ENCODE measurements at regions not wholly inside any gene's neighbourhood (a gene's known extent, or its start where the extent isn't known, plus 50 kb on each side); places are given as distances from the start of the nearest gene placed in this dataset.
"Not testable (repeated sequence)": the region's sequence is repeated elsewhere in the genome, so short reads cannot be mapped to it uniquely, and the experiment has no call there.

- no peak for DNase-seq (ENCODE audit: low read depth in 2 of 2)
These were observed 453.7 kb downstream of the STK39 start for GRCh38 chr2:167793725-167794124.

DNA sequence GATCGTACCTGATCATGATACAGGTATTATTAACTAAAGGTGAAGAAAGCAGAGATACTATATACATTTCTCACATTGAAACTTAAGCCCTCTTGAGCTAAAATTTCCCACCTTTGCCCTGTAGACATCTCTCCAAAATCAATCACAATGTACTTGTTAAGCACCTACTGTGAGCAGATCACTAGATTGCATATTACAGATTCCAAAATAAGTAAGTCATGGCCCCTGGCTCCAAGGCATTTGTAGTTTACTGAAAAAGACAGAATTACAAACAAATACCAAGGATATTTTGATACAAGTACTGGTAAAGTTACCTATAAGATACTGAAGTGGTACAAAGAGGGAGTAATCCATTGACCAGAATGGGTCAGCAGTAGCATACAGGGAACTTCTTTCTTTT is 455.3 kb downstream of the STK39 start:
- DNase-seq (ENCODE audit: low read depth in 2 of 2): no peak

GRCh38 chr2:167790781-167791450 is 456.5 kb downstream of the STK39 start:
- no peak for DNase-seq (ENCODE audit: low read depth in 2 of 2)

GRCh38 chr2:167790189-167790588 is 457.2 kb downstream of the STK39 start:
- no peak for DNase-seq (ENCODE audit: low read depth in 2 of 2)

DNA sequence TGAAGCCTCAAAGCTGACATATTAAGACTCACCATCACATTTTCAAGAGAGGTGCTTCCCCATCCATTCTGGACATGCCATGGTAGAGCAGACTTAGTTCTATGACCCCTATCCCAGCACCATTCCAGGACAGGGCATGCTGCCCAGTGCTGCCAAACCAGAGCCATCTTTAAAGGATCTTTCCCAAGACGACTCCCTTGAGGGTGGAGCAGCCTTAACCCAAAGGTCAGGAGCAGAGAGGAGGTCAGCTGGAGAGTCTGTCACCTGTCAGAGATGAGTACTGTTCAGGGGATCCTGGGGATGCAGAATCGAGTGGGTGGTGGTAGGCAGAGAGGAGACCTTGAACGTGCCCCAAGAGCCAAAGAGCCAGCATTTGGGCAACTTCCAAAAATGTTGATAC is 459.8 kb downstream of the STK39 start:
- no peak for DNase-seq (ENCODE audit: low read depth in 2 of 2)

DNA sequence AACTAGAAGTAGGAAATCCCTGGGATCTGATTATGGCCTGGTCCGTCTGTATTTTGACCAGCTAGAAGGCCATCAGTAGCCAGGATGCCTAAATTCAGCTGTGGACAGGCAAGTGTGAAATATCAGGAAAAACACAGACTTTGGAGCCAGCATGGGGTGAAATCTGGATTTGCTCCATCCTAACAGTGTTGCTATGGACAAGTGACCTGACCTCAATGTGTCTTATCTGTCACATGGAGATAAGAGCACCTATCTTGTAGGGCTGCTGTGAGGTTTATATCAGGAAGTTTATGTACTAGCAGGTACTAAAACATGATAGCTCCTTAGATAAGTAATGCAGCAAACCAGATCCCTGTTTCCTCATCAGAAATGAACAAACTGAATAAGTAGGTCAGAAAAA is 460.4 kb downstream of the STK39 start:
- DNase-seq (ENCODE audit: low read depth in 2 of 2): no peak

DNA sequence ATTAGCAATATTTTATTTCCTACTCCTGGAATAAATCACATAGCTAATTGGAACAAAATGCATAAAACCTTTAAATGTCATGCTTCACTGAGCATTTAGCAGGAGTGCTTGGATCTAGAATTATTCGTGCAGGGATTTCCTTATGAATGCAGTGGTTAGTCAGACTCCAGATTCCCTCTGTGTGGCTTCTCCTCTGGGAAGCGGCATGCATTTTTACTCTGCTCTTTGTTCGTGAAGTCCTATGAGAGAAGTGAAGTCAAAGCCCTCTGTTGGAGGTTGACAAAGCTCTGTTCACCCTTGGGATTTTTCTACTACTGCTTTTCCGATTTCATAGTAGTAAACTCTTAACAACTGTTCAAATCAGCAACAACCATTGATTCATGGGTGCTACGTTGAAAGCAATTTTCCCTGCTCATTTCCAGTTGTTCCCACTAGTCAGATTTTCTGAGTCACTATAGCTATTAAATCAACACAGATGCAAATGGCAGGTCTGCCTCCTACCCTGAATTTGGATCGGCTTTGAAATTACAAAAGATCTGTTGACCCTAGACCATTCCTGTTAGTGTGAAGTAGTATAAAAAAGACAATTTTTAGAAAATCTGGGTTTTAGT is 461.7 kb downstream of the STK39 start:
- DNase-seq (ENCODE audit: low read depth in 2 of 2): no peak

GRCh38 chr2:167784084-167784425 is 463.3 kb downstream of the STK39 start:
- DNase-seq (ENCODE audit: low read depth in 2 of 2): no peak

DNA sequence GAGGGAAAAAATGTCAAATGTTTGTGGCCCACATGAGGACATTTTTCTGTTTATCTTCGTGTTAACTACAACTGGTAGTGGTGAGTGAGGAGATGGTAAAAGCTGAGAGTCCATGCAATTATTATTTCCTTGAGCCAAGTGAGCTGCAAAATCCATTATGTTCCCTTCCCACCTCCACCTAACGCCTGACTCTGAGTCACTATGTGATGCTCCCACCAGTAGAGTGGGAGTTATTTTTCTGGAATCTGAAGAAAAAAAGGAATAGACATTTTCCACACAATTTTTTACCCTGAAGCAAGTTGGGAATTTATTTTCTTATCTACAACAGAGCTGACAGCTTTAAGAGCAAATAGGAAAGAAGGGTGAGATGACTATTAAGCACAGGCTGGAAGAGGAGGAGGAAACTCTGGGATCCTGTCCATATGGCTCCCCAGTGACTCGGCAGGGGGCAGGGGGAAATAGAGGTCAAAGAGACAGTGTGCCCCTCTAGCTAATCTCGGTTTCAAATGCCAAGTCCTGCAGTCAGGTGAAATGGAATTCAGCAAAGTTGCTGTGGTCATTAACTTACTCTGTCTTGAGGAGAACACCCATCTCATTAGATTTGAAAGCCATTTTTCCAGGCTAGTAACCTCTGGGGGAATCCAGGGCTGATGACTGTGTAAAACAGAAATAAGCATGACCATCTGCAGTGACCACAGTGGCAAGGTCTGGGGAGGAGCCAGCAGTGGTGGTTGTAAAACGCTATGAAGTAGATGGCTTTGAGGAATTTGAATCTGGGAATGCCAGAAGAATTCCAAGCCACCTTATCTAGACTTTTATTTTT is 463.9 kb downstream of the STK39 start:
- DNase-seq (ENCODE audit: low read depth in 2 of 2): no peak

DNA sequence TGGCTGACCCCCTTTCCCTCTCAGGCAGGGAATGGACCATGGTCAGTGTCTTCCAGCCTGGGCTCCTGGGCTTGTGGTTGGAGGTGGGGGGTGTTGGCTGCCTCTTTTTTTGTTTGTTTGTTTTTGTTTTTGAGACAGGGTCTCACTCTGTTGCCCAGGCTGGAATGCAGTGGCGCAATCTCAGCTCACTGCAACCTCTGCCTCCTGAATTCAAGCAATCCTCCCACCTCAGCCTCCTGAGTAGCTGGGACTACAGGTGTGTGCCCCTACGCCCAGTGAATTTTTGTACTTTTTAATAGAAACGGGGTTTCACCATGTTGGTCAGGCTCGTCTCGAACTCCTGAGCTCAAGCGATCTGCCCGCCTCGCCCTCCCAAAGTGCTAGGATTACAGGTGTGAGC is 465.8 kb downstream of the STK39 start:
- not testable (repeated sequence) for DNase-seq (ENCODE audit: low read depth in 2 of 2)

DNA sequence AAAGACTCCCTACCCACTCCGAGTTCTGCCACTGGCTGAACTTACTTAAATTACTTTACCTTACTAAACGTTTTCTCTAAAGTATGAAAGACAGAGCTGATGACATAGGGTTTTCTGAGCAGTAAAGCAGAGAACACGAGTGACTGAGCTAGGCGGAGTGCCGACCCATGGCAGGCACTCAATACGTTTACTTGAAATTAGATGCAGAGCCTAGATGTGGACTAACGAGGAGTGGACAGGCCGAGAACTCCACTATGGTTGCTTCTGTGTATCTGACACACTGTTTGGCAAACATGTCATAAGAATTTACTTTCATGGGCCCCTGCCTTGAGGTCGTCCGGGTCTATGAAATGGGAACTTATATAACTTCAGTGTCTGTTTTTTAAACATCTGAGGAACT is 471.0 kb downstream of the STK39 start:
- no peak for DNase-seq (ENCODE audit: low read depth in 2 of 2)

GRCh38 chr2:167771628-167772027 is 475.8 kb downstream of the STK39 start:
- DNase-seq (ENCODE audit: low read depth in 2 of 2): no peak

- no peak for DNase-seq (ENCODE audit: low read depth in 2 of 2)
These were observed 478.4 kb downstream of the STK39 start for GRCh38 chr2:167769020-167769419.

GRCh38 chr2:167767830-167768229 is 479.6 kb downstream of the STK39 start:
- DNase-seq (ENCODE audit: low read depth in 2 of 2): no peak

DNA sequence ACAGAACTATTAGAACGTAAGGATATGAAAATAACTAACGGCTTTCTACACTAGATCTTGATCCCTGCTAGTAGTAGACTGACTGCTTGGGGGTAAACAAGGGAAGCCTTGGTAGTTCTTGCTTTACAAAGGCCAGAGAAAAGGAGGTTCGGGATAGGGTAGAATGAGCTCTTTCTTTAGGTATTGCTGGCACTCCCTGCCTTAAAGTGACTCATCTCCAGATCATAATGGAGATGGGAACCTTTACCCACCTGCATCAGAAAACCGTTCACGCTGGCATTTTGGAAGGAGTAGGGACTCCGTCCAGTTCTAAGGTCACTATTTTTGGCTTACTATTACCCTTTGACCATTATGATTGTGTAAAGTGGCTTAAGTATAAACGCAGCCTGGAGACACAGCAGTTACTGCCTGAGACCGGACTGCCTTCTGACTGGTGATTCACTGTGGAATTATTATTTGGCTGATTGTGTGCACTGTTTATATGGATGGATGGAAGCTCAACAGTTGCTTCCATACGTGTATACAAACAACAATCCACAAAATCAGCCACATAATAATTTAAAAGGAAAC is 482.5 kb downstream of the STK39 start:
- no peak for DNase-seq (ENCODE audit: low read depth in 2 of 2)

DNA sequence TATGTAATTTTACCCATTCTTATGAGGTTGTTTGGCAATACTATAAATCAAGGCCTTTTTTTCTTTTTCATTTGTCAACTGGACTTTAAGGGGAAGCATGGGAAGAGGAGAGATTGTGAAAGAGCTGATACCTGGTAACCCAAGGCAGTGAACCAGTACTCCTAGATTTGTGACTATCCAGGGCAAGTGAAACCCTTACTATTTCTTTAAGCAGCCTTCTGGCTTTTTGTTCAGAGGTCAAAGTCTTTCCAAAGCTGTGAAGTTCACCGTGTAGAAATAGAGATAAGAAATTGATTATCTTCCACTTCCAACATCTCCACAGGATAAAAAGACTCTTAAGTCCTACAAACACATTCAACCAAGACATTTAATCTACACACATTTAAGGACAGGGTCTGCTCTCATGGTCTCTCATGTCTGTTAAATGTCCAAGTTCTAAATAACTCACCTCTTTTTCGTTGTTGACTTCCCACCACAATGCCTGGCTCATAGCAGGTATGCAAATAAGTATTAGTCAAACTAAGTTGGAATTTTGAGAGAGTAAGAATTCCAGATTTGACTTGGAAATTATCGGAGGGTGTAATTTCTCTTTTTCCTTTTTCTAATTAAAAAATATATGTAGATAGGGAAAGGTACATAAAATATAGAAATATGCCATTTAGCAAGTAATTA is 485.8 kb downstream of the STK39 start:
- no peak for DNase-seq (ENCODE audit: low read depth in 2 of 2)

GRCh38 chr2:167759531-167759930 is 487.9 kb downstream of the STK39 start:
- no peak for DNase-seq (ENCODE audit: low read depth in 2 of 2)

DNA sequence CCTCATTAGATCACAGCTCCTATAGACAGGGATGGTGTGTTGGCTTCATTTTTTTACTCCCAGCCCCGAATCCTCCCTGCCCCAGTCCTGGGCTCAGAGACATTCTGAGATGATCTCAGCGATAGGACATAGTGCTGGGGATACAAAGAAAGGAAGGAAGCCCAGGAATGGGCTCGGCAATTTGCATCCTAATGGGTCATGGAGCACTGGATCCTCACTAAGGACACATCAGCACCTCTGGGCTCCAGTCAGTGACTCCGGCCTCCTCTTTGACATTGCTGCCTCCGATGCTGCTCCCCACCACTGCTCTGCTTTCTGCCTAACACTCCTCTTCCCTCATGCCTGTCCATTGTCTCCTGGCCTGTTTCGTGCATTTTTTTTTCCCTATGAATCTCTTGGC is 489.1 kb downstream of the STK39 start:
- no peak for DNase-seq (ENCODE audit: low read depth in 2 of 2)

GRCh38 chr2:167756446-167756845 is 490.9 kb downstream of the STK39 start:
- DNase-seq (ENCODE audit: low read depth in 2 of 2): no peak

DNA sequence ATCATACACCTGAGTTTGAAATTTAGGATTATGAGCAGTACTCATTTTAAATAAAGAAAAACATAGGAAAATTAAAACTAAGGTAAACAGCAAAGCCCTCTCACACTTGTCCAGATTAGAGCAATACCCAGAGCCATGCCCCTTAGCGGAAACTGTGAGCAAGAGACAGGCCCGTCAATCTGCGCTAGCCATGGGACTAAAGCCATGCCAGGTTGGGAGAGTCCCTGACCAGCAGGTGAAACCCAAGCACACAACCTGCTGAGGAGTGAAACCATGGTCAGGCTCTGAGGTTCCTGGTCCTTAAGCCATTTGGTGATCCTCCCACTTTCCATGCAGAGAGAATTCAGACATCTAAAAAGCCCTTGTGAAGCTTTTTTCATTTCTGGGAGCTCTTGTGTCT is 494.3 kb downstream of the STK39 start:
- no peak for DNase-seq (ENCODE audit: low read depth in 2 of 2)

- no peak for DNase-seq (ENCODE audit: low read depth in 2 of 2)
These were observed 494.7 kb downstream of the STK39 start for GRCh38 chr2:167752734-167753133.

DNA sequence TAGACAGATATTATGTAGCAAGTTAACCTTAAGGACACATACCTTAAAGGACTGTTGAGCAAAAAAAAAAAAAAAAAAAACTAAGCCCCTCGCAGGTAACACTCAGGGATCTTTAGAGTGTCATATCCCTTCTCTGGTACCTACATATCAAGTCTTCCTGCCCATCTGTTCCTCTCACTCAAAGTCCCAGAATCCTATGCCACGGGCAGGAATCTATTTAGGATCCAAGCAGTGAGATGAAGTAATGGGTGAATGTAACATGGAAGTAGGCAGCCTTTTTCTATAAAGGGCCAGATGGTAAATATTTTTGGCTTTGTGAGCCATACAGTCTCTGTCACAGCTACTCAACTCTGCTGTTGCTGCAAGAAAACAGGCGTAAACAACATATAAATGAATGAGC is 496.7 kb downstream of the STK39 start:
- no peak for DNase-seq (ENCODE audit: low read depth in 2 of 2)

Measured in lung microvascular endothelial cell (primary cell).